HG02885 (cell line): ENCODE measurements at regions not wholly inside any gene's neighbourhood (a gene's known extent, or its start where the extent isn't known, plus 50 kb on each side); places are given as distances from the start of the nearest gene placed in this dataset.

Experiments
- ATAC-seq: cut with Tn5 transposase; IDR thresholded peaks from one replicate; pipeline ENCODE4 v1.9.1; 2021; ENCODE audit warnings: mild to moderate bottlenecking; ENCODE audit not compliant: unreplicated experiment, poor library complexity

DNA sequence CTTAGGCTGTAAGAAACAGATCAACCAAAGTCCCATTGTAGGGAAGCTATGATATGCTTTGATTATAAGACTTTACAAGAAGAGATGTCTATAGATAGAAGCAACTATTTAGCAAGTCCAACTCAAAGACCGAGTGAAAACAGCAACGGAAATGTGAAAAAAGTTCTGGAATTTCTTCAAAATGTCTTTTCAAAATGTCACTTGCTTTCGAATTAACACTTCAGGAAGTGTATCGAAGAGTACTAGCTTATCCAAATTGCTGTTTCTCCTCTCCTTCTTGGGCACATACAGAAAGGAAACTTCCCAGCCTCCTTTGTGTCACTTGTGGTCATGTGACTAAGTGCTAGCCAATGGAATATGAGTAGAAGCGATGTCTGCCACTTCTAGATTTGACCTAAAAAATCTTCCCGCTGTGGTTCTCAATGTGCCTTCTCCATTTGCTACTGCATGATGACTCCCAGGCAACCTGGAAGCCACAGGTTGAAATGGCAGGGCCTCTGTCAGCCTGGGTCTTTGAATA is 89.9 kb downstream of the TSEN15 start:
- no peak for ATAC-seq

GRCh38 chr1:184143449-184143848 is 91.9 kb downstream of the TSEN15 start:
- no peak for ATAC-seq

DNA sequence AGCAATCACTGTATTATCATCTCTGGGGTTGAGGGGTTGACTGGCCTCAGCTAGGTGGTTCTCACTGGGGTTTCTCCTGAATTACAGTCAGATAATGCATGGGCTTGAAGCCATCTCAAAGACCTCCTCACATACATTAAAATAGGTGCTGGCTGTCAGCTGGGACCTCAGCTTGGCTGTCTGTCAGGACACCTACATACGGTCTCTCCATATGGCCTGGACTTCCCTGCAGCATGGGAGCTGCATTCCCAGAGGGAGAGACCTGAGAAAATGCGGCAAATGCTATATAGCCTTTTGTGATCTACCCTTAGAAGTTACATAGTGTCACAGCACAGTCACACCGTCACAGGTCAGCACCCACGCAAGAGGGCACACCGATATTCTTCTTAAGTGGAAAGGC is 93.6 kb downstream of the TSEN15 start:
- no peak for ATAC-seq

- ATAC-seq = no peak
Observed at GRCh38 chr1:184146202-184146601, 94.7 kb downstream of the TSEN15 start.

GRCh38 chr1:184150776-184151531 is 99.4 kb downstream of the TSEN15 start:
- no peak for ATAC-seq

GRCh38 chr1:184152434-184152898 is 100.9 kb downstream of the TSEN15 start:
- no peak for ATAC-seq

GRCh38 chr1:184152974-184153373 is 101.4 kb downstream of the TSEN15 start:
- ATAC-seq = no peak

DNA sequence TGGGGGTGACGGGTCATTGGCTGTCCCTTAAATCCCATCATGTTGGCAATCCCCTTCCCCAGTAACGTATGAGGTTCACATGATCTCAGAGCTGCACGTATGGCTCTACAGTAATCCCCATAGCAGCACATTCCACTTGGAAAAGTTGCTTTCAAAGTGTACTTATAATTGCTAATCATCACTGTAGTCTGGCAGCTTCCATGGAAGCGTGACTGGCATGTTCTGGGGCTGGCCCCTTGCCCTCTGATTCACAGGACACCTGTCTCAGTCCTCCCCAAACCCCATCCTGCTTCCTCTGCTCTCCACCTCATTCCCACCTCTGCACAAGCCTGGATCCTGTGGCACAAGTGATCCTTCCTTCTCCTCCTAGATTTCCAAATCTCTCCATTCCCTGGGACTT is 102.2 kb downstream of the TSEN15 start:
- ATAC-seq = no peak

- ATAC-seq = no peak
Observed at GRCh38 chr1:184156521-184157393, 105.2 kb downstream of the TSEN15 start.

- no peak for ATAC-seq
Observed at GRCh38 chr1:184157394-184157742, 105.8 kb downstream of the TSEN15 start.

DNA sequence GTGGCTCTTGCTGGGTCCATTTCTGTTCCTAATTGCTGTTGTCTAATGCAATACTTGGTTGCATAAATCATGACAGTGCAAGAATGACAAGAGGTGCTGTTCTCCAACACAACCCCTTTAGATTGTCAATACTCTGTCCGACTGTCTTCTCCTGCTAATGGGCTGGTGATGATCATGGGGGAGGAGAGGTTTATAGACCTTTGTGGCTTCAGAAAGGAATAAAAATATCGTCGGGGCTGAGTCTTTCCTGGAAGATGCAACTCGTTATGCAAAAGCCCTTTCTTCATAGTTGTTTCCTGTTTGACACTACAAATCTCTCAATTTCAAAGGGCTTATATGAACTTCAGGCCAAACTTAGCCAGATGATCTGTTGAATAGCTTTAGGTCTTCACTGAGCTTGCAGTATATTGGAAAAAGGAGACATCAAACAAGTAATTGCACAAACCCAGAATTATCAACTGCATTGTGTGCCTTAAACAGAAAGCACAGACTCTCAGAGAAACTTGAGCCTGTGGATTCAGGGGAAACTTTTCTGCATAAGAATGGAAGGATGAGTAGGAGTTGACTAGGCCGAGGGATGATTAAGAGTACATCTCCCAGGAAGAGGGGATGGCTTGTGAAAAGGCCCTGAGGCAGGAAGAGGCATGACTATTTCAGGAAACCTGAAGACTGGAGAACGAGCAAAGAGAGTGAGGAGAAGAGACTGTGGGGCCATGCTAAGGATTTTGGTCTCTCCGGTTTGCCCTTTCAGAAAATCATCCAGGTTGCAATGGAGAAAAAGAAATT is 107.6 kb downstream of the TSEN15 start:
- no peak for ATAC-seq

DNA sequence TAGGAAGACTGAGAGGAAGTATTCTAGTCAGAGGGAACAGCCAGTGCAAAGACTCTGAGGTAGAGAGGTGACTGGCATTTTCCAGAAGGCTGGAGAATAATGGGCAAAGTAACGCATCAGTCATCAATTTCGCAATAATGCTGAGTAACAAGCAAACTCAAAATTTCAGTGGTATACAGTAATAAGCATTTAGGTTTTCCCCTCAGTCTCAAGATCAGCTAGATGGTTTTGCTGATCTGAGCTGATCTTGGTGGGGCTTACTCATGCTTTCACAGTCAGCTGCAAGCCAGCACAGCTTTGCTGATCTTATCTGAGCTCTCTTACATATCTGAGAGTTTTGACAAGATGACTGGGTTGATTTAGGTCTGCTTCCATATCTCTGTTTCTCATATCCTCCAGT is 108.7 kb downstream of the TSEN15 start:
- no peak for ATAC-seq

DNA sequence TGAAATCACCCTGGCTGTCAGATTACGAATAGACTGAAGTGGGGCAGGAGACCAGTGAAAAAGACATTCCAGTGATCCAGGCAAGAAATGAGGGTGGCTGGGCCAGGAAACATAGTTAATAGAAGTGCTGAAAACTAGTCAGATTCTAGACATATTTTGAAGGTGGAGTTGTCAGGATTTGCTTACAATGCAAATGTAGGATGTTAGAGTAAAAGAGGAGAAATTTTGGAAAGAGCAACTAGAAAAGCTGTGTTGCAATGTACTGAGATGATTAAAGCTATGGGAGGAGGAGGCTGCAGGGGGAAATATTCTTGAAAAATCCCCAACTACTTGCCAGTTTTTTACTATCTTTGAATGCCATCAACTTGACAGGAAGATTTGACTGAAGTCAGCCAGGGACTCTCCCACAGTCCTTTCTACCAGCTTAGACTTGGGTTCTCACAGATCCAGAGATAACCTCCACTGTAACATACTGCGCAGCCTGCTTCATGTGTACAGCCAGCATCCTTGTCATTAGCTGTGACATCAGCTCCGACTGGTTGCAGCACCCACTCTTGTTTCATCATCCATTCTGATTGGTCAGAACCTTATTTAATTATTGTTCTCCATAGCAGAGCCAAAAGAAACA is 109.7 kb downstream of the TSEN15 start:
- ATAC-seq = no peak

- no peak for ATAC-seq
Observed at GRCh38 chr1:184162281-184162680, 110.8 kb downstream of the TSEN15 start.

- ATAC-seq = peak; percentile 93
Observed at GRCh38 chr1:184163674-184164465, 112.3 kb downstream of the TSEN15 start.

DNA sequence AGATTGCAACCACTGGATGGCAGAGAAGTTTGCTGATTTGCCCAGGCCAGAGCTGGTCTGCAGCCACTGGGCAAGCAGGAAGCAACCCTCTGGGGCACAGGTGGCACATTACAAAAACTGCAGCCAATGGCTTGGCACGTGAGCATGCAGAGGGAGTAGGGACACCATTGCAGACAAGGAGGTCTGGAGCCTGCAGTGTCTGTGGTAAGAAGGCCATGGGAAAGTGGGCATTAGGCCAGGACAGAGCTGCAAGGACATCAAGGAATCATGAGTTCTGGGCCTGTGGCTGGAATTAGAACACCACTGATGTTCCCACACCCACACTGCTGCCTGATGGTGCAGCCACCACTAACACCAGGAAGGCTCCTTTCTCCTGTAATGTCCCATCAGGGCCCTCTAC is 113.0 kb downstream of the TSEN15 start:
- no peak for ATAC-seq

GRCh38 chr1:184166485-184166884 is 115.0 kb downstream of the TSEN15 start:
- ATAC-seq = no peak

DNA sequence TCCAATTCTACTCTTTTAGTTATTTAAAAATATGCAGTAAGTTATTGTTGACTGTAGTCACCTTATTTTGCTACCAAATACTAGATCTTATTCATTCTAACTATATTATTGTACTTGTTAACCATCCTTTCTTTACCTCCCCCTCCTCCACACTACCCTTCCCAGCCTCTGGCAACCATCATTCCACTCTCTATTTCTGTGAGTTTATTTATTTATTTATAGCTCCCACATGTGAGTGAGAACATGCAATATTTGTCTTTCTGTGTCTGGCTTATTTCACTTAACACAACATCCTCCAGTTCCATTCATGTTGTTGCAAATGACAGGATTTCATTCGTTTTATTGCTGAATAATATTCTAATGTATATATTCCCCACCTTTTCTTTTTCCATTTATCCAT is 115.8 kb downstream of the TSEN15 start:
- no peak for ATAC-seq

DNA sequence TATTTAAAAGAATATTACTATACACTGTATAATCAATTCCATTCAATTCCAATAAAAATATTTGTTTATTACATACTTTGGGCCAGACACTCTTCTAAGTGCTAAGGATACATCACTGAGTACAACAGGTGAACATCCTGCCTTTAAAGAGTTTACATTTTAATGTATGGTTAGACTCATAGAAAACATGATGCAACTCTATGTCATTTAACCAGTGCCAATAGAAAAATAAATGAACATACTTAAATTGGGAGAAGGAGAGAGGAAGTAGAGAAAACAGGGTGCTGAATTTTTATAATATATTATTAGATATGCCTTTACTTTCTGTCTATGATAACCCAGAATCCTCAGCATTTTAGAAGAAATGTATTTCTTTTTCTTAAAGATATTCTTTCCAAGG is 119.2 kb downstream of the TSEN15 start:
- ATAC-seq = no peak
